OCI-LY3 (cell line): ENCODE measurements at regions not wholly inside any gene's neighbourhood (a gene's known extent, or its start where the extent isn't known, plus 50 kb on each side); places are given as distances from the start of the nearest gene placed in this dataset.

Source experiments
- H2AFZ ChIP-seq: fragments of 200-600, 300-600 bp; shearing (Covaris generic); 2 replicates; pipeline ENCODE4 v1.6.0; 2014; ENCODE audit warnings: antibody characterized with exemption, low read depth, low read length
- H3K27ac ChIP-seq: fragments of 200-600, 300-600 bp; sonication (generic); 2 replicates; pipeline ENCODE4 v1.5.1; 2014; ENCODE audit warnings: mild to moderate bottlenecking, low read length, moderate library complexity, mixed read lengths
- H3K27me3 ChIP-seq: fragments of 200-600, 300-600 bp; sonication (generic); 2 replicates; pipeline ENCODE4 v1.6.1; 2014; ENCODE audit warnings: low read depth, low read length, mixed read lengths
- H3K36me3 ChIP-seq: fragments of 200-600, 300-600 bp; sonication (generic); replicated peaks from 2 replicates; pipeline ENCODE3; 2014; ENCODE audit warnings: low read depth, low read length, mixed read lengths
- H3K4me1 ChIP-seq: fragments of 300-600, 200-600 bp; sonication (generic); 2 replicates; pipeline ENCODE4 v1.6.1; 2014; ENCODE audit warnings: low read length, mixed read lengths
- H3K4me2 ChIP-seq: fragments of 200-600, 300-600 bp; sonication (generic); 2 replicates; pipeline ENCODE4 v1.6.1; 2014; ENCODE audit warnings: low read length, mixed read lengths
- H3K4me3 ChIP-seq: fragments of 300-600, 200-600 bp; sonication (generic); 2 replicates; pipeline ENCODE4 v1.5.1; 2014; ENCODE audit warnings: antibody characterized with exemption, mild to moderate bottlenecking, low read length, moderate library complexity
- H3K79me2 ChIP-seq: fragments of 300-600, 200-600 bp; shearing (Covaris generic); 2 replicates; pipeline ENCODE4 v1.6.1; 2014; ENCODE audit warnings: mild to moderate bottlenecking, low read length, mixed read lengths
- H3K9ac ChIP-seq: fragments of 300-600, 200-600 bp; shearing (Covaris generic); 2 replicates; pipeline ENCODE4 v1.6.0; 2014; ENCODE audit warnings: mild to moderate bottlenecking, low read length, moderate library complexity
- H3K9me3 ChIP-seq: fragments of 200-600, 300-600 bp; shearing (Covaris generic); 2 replicates; pipeline ENCODE4 v1.6.1; 2014; ENCODE audit warnings: low read length, mixed read lengths; ENCODE audit not compliant: insufficient read depth
- H4K20me1 ChIP-seq: fragments of 200-600, 300-600 bp; sonication (generic); 2 replicates; pipeline ENCODE4 v1.6.1; 2016; ENCODE audit warnings: low read length, mixed read lengths; ENCODE audit not compliant: insufficient read depth
- CTCF ChIP-seq: fragments of 200-600, 300-600 bp; sonication (generic); IDR thresholded peaks from 2 replicates; pipeline ENCODE4 v1.5.1; 2014; ENCODE audit warnings: antibody characterized with exemption, low read length, low read depth
- EZH2phosphoT487 ChIP-seq: fragments of 200-600 bp; shearing (Covaris generic); IDR thresholded peaks from 2 replicates; pipeline ENCODE4 v1.6.1; 2018; ENCODE audit warnings: antibody characterized with exemption, mixed run types, low read depth

- Histone ChIP-seq H3K9ac (no peak overlapping the region), H2AFZ (no peak overlapping the region), H4K20me1 (no peaks in the 10 kb centered on the region), H3K4me3 (no peak overlapping the region), H3K79me2 (no peaks in the 10 kb centered on the region), H3K27ac (no peak overlapping the region), H3K9me3 (no peaks in the 10 kb centered on the region), H3K4me1 (no peaks in the 10 kb centered on the region), H3K36me3 (no peaks in the 10 kb centered on the region), H3K27me3 (no peaks in the 10 kb centered on the region), H3K4me2 (no peak overlapping the region)
- TF ChIP-seq CTCF (no peak), EZH2phosphoT487 (no peak)
Observed at GRCh38 chr3:109900783-109901182, 563.4 kb upstream of the DPPA4 start.

- TF ChIP-seq CTCF (no peak), EZH2phosphoT487 (no peak)
- H3K9me3 ChIP-seq, result no peaks in the 10 kb centered on the region
- H3K4me2 ChIP-seq, result no peak overlapping the region
- H2AFZ ChIP-seq, result no peak overlapping the region
- H3K27ac ChIP-seq, result no peak overlapping the region
- no peaks in the 10 kb centered on the region for H3K36me3 ChIP-seq
- H3K4me3 ChIP-seq, result no peak overlapping the region
- no peaks in the 10 kb centered on the region for H3K4me1 ChIP-seq
- no peaks in the 10 kb centered on the region for H4K20me1 ChIP-seq
- H3K79me2 ChIP-seq, result no peaks in the 10 kb centered on the region
- H3K27me3 ChIP-seq, result no peaks in the 10 kb centered on the region
- H3K9ac ChIP-seq, result no peak overlapping the region
Observed at GRCh38 chr3:109902549-109902948, 565.2 kb upstream of the DPPA4 start.

- no peaks in the 10 kb centered on the region for H3K9me3 ChIP-seq
- H3K4me1 ChIP-seq, result no peaks in the 10 kb centered on the region
- TF ChIP-seq CTCF (no peak), EZH2phosphoT487 (no peak)
- H3K4me3 ChIP-seq, result no peak overlapping the region
- no peaks in the 10 kb centered on the region for H3K79me2 ChIP-seq
- no peaks in the 10 kb centered on the region for H3K36me3 ChIP-seq
- H3K27me3 ChIP-seq, result no peaks in the 10 kb centered on the region
- no peak overlapping the region for H3K9ac ChIP-seq
- H3K27ac ChIP-seq, result no peak overlapping the region
- no peaks in the 10 kb centered on the region for H4K20me1 ChIP-seq
- no peak overlapping the region for H2AFZ ChIP-seq
- H3K4me2 ChIP-seq, result no peak overlapping the region
Observed at GRCh38 chr3:109903100-109903499, 565.8 kb upstream of the DPPA4 start.

- Histone ChIP-seq H4K20me1 (no peaks in the 10 kb centered on the region), H3K36me3 (no peaks in the 10 kb centered on the region), H3K4me3 (no peak overlapping the region), H3K27me3 (no peaks in the 10 kb centered on the region), H2AFZ (no peak overlapping the region), H3K79me2 (no peaks in the 10 kb centered on the region), H3K9ac (no peak overlapping the region), H3K27ac (no peak overlapping the region), H3K9me3 (no peaks in the 10 kb centered on the region), H3K4me2 (no peak overlapping the region), H3K4me1 (no peaks in the 10 kb centered on the region)
- no peak for TF ChIP-seq EZH2phosphoT487
- no peak for TF ChIP-seq CTCF
Observed at GRCh38 chr3:109910772-109911171, 573.4 kb upstream of the DPPA4 start.
